OCI-LY7 (cell line): ENCODE measurements at regions not wholly inside any gene's neighbourhood (a gene's known extent, or its start where the extent isn't known, plus 50 kb on each side); places are given as distances from the start of the nearest gene placed in this dataset.

Experiments
- BruUV-seq: library from RNA; stranded (reverse); fragments of 400-500 nt; replicated peaks from 2 replicates; lab custom pipeline; 2021; lab: Mats Ljungman, UMichigan
- CTCF ChIA-PET: fragments of 300-600 bp; sonication (Branson Sonifier 250); formaldehyde crosslinking; loops from one replicate; lab custom pipeline; 2022; ENCODE audit warnings: antibody characterized with exemption; ENCODE audit not compliant: unreplicated experiment; lab: Charles Lee
- POLR2A ChIA-PET: fragments of 300-600 bp; sonication (Branson Sonifier 250); formaldehyde crosslinking; loops from one replicate; lab custom pipeline; 2022; ENCODE audit warnings: antibody characterized with exemption; lab: Charles Lee
- DNase-seq: peaks from one replicate; pipeline ENCODE4 v3.0.0-alpha.2; 2015; ENCODE audit warnings: low spot score
- H2AFZ ChIP-seq: fragments of 200-600 bp; sonication (generic), shearing (Covaris generic); 2 replicates; pipeline ENCODE4 v1.6.1; 2014; ENCODE audit warnings: mild to moderate bottlenecking, antibody characterized with exemption, low read length, moderate library complexity
- H3K27ac ChIP-seq: fragments of 200-600 bp; sonication (generic); 2 replicates; pipeline ENCODE4 v1.5.1; 2014; ENCODE audit warnings: mixed run types, low read depth, mild to moderate bottlenecking, moderate library complexity, low read length, inconsistent platforms; ENCODE audit not compliant: poor library complexity, severe bottlenecking
- H3K36me3 ChIP-seq: fragments of 200-600 bp; sonication (generic); 2 replicates; pipeline ENCODE4 v1.6.1; 2014; ENCODE audit warnings: mild to moderate bottlenecking, antibody characterized with exemption, low read length, moderate library complexity, mixed read lengths; ENCODE audit not compliant: insufficient read depth
- H3K4me1 ChIP-seq: fragments of 200-600 bp; sonication (generic); 2 replicates; pipeline ENCODE4 v1.5.1; 2014; ENCODE audit warnings: mild to moderate bottlenecking, low read length; ENCODE audit not compliant: insufficient read depth, poor library complexity, severe bottlenecking
- H3K4me2 ChIP-seq: fragments of 200-600 bp; sonication (generic); 2 replicates; pipeline ENCODE4 v1.6.1; 2014; ENCODE audit warnings: mild to moderate bottlenecking, low read length
- H3K4me3 ChIP-seq: fragments of 200-600 bp; sonication (generic); 2 replicates; pipeline ENCODE4 v1.5.1; 2014; ENCODE audit warnings: mild to moderate bottlenecking, low read depth, low read length; ENCODE audit not compliant: poor library complexity, severe bottlenecking
- H3K79me2 ChIP-seq: fragments of 200-600 bp; sonication (generic); 2 replicates; pipeline ENCODE4 v1.6.1; 2016; ENCODE audit warnings: low read depth, mild to moderate bottlenecking, low read length, moderate library complexity, mixed read lengths; ENCODE audit not compliant: insufficient read depth
- H3K9me2 ChIP-seq: fragments of 200-600 bp; sonication (generic); 2 replicates; pipeline ENCODE4 v1.6.1; 2016; ENCODE audit warnings: mild to moderate bottlenecking, low read length, mixed read lengths; ENCODE audit not compliant: insufficient read depth
- H3K9me3 ChIP-seq: fragments of 200-600 bp; sonication (generic); 2 replicates; pipeline ENCODE4 v1.6.1; 2014; ENCODE audit warnings: mild to moderate bottlenecking, mixed run types, low read length, mixed read lengths
- H4K20me1 ChIP-seq: fragments of 200-600 bp; sonication (generic); 2 replicates; pipeline ENCODE4 v1.6.1; 2014; ENCODE audit warnings: mild to moderate bottlenecking, antibody characterized with exemption, low read length, moderate library complexity, mixed read lengths; ENCODE audit not compliant: insufficient read depth
- CTCF ChIP-seq: fragments of 200-600 bp; sonication (generic); conservative IDR thresholded peaks from 2 replicates; pipeline ENCODE4 v1.5.1; 2014; ENCODE audit warnings: mild to moderate bottlenecking, antibody characterized with exemption, low read length, moderate library complexity, mixed read lengths
- EZH2phosphoT487 ChIP-seq: fragments of 200-600 bp; sonication (generic); IDR thresholded peaks from 2 replicates; pipeline ENCODE4 v1.6.1; 2018; ENCODE audit warnings: low read depth, borderline replicate concordance, mild to moderate bottlenecking, mixed run types, antibody characterized with exemption, low read length, moderate library complexity, mixed read lengths
- intact Hi-C: fragments of 100-400 bp; cut with micrococcal nuclease; formaldehyde crosslinking; loops from one replicate; pipeline ENCODE4 v1.10.0; 2022; ENCODE audit not compliant: unreplicated experiment

- Histone ChIP-seq H3K9me3 (no peaks in the 10 kb centered on the region), H3K9me2 (no peaks in the 10 kb centered on the region), H3K4me3 (no peak overlapping the region), H2AFZ (no peak overlapping the region), H4K20me1 (no peaks in the 10 kb centered on the region), H3K27ac (no peak overlapping the region), H3K36me3 (no peaks in the 10 kb centered on the region; the same call in 1 of the 2 replicates), H3K4me1 (no peaks in the 10 kb centered on the region), H3K4me2 (no peak overlapping the region), H3K79me2 (no peaks in the 10 kb centered on the region)
- TF ChIP-seq EZH2phosphoT487 (no peak), CTCF (no peak)
- no TSS peak for BruUV-seq
- CTCF ChIA-PET: no interaction called here
- POLR2A ChIA-PET: no interaction called here
- intact Hi-C loops: no loop called here
- no peak for DNase-seq
These were observed 98.4 kb downstream of the ASMT start for GRCh38 chrX:1713296-1713695.

- no peak overlapping the region for H3K27ac ChIP-seq
- no peaks in the 10 kb centered on the region for H3K9me2 ChIP-seq
- no peak for DNase-seq
- no peaks in the 10 kb centered on the region for H3K9me3 ChIP-seq
- POLR2A ChIA-PET: no interaction called here
- no peaks in the 10 kb centered on the region for H3K79me2 ChIP-seq
- no TSS peak for BruUV-seq
- intact Hi-C loops: no loop called here
- no peak overlapping the region for H2AFZ ChIP-seq
- H3K4me1 ChIP-seq: no peaks in the 10 kb centered on the region
- no peak overlapping the region for H3K4me2 ChIP-seq
- no peak for TF ChIP-seq CTCF
- no peak for TF ChIP-seq EZH2phosphoT487
- CTCF ChIA-PET: no interaction called here
- H3K36me3 ChIP-seq: no peaks in the 10 kb centered on the region; the same call in 1 of the 2 replicates
- H3K4me3 ChIP-seq: no peak overlapping the region
- no peaks in the 10 kb centered on the region for H4K20me1 ChIP-seq
These were observed 102.5 kb downstream of the ASMT start for GRCh38 chrX:1717373-1717772.

GRCh38 chrX:1719270-1719669, 104.4 kb downstream of the ASMT start:
- intact Hi-C loops: no loop called here
- Histone ChIP-seq H3K4me2 (no peak overlapping the region), H4K20me1 (no peaks in the 10 kb centered on the region), H3K9me3 (no peaks in the 10 kb centered on the region), H3K4me1 (no peaks in the 10 kb centered on the region), H3K79me2 (no peaks in the 10 kb centered on the region), H3K4me3 (no peak overlapping the region), H3K36me3 (no peaks in the 10 kb centered on the region), H3K9me2 (no peaks in the 10 kb centered on the region), H2AFZ (no peak overlapping the region), H3K27ac (no peak overlapping the region)
- no peak for TF ChIP-seq CTCF
- CTCF ChIA-PET: no interaction called here
- BruUV-seq: no TSS peak
- DNase-seq: no peak
- POLR2A ChIA-PET: no interaction called here
